GM23338 (cell line): ENCODE measurements at regions not wholly inside any gene's neighbourhood (a gene's known extent, or its start where the extent isn't known, plus 50 kb on each side); places are given as distances from the start of the nearest gene placed in this dataset.
"Not testable (repeated sequence)": the region's sequence is repeated elsewhere in the genome, so short reads cannot be mapped to it uniquely, and the experiment has no call there.

Experiments
- ATAC-seq: fragments of 200-7000 bp; cut with Tn5 transposase; 3 replicates; pipeline ENCODE4 v1.9.1; 2020
- DNase-seq: peaks from one replicate; pipeline ENCODE4 v3.0.0-alpha.2; 2015; ENCODE audit warnings: low spot score
- H2AFZ ChIP-seq: fragments of 200-600 bp; sonication (generic); 2 replicates; pipeline ENCODE4 v1.8.0; 2016; ENCODE audit warnings: antibody characterized with exemption, mild to moderate bottlenecking, moderate library complexity
- H3F3A ChIP-seq: fragments of 200-600 bp; sonication (generic); replicated peaks from 2 replicates; pipeline ENCODE4 v1.8.0; 2017; ENCODE audit warnings: antibody characterized with exemption, mixed run types, low read depth
- H3K27ac ChIP-seq: fragments of 200-600 bp; sonication (generic); 2 replicates; pipeline ENCODE4 v1.6.1; 2016; ENCODE audit warnings: low read depth
- H3K27me3 ChIP-seq: fragments of 200-600 bp; sonication (generic); 2 replicates; pipeline ENCODE4 v1.8.0; 2016; ENCODE audit warnings: mild to moderate bottlenecking, mixed run types, moderate library complexity; ENCODE audit not compliant: insufficient read depth
- H3K36me3 ChIP-seq: fragments of 200-600 bp; sonication (generic); 2 replicates; pipeline ENCODE4 v1.8.0; 2016; ENCODE audit warnings: mild to moderate bottlenecking; ENCODE audit not compliant: insufficient read depth
- H3K4me1 ChIP-seq: fragments of 200-600 bp; sonication (generic); 2 replicates; pipeline ENCODE4 v1.8.0; 2016; ENCODE audit warnings: mild to moderate bottlenecking, moderate library complexity; ENCODE audit not compliant: insufficient read depth
- H3K4me2 ChIP-seq: fragments of 200-600 bp; sonication (generic); 2 replicates; pipeline ENCODE4 v1.7.1; 2017; ENCODE audit warnings: mixed run types
- H3K4me3 ChIP-seq: fragments of 200-600 bp; sonication (generic); 2 replicates; pipeline ENCODE4 v1.6.1; 2016; ENCODE audit warnings: mixed run types
- H3K79me2 ChIP-seq: fragments of 200-600 bp; sonication (generic); replicated peaks from 2 replicates; pipeline ENCODE4 v1.8.0; 2017; ENCODE audit warnings: mild to moderate bottlenecking; ENCODE audit not compliant: insufficient read depth
- H3K9me2 ChIP-seq: fragments of 200-600 bp; sonication (generic); 2 replicates; pipeline ENCODE4 v1.8.0; 2017; ENCODE audit not compliant: insufficient read depth
- H4K20me1 ChIP-seq: fragments of 200-600 bp; sonication (generic); replicated peaks from 2 replicates; pipeline ENCODE4 v1.8.0; 2017; ENCODE audit warnings: mild to moderate bottlenecking; ENCODE audit not compliant: insufficient read depth
- H3K27ac Mint-ChIP-seq: 2 replicates; pipeline ENCODE4 v1.8.0; 2020; ENCODE audit warnings: inconsistent platforms, mild to moderate bottlenecking, moderate library complexity, mixed read lengths
- H3K27me3 Mint-ChIP-seq: 3 replicates; pipeline ENCODE4 v1.8.0; 2022; ENCODE audit warnings: low read depth, mild to moderate bottlenecking, moderate library complexity, mixed read lengths, inconsistent platforms; ENCODE audit not compliant: insufficient read depth, poor library complexity
- H3K36me3 Mint-ChIP-seq: 3 replicates; pipeline ENCODE4 v1.8.0; 2021; ENCODE audit warnings: low read depth, mild to moderate bottlenecking, inconsistent platforms, moderate library complexity, mixed read lengths
- H3K4me1 Mint-ChIP-seq: 3 replicates; pipeline ENCODE4 v1.8.0; 2020; ENCODE audit warnings: mild to moderate bottlenecking, inconsistent platforms, mixed read lengths
- H3K4me3 Mint-ChIP-seq: 3 replicates; pipeline ENCODE4 v1.8.0; 2021; ENCODE audit warnings: moderate library complexity, mild to moderate bottlenecking, inconsistent platforms, mixed read lengths
- H3K9me3 Mint-ChIP-seq: 3 replicates; pipeline ENCODE4 v1.8.0; 2020; ENCODE audit warnings: moderate library complexity, mild to moderate bottlenecking, inconsistent platforms, mixed read lengths
- CREB1 ChIP-seq: fragments of 250-450 bp; sonication (Bioruptor Pico); IDR thresholded peaks from 2 replicates; pipeline ENCODE4 v1.5.0; 2020; ENCODE audit warnings: low read depth, mild to moderate bottlenecking, moderate library complexity
- ETS1 ChIP-seq: IDR thresholded peaks from 2 replicates; pipeline ENCODE4 v1.6.1; 2016; ENCODE audit warnings: antibody characterized with exemption
- EZH2 ChIP-seq: fragments of 200-600 bp; sonication (generic); IDR thresholded peaks from one replicate; pipeline ENCODE4 v1.8.0; 2017; ENCODE audit warnings: antibody characterized with exemption, mild to moderate bottlenecking, low read depth; ENCODE audit not compliant: unreplicated experiment
- EZH2phosphoT487 ChIP-seq: fragments of 200-600 bp; sonication (generic); IDR thresholded peaks from one replicate; pipeline ENCODE4 v1.8.1; 2018; ENCODE audit warnings: antibody characterized with exemption; ENCODE audit not compliant: unreplicated experiment
- JUNB ChIP-seq: IDR thresholded peaks from one replicate; pipeline ENCODE4 v1.6.1; 2016; ENCODE audit warnings: antibody characterized with exemption; ENCODE audit not compliant: unreplicated experiment
- NANOG ChIP-seq: IDR thresholded peaks from 2 replicates; pipeline ENCODE4 v1.6.1; 2016; ENCODE audit warnings: antibody characterized with exemption, borderline replicate concordance
- POLR2AphosphoS5 ChIP-seq: IDR thresholded peaks from 2 replicates; pipeline ENCODE4 v1.6.1; 2016; ENCODE audit warnings: antibody characterized with exemption, low read depth
- STAT1 ChIP-seq: IDR thresholded peaks from one replicate; pipeline ENCODE4 v1.6.1; 2016; ENCODE audit warnings: antibody characterized with exemption; ENCODE audit not compliant: unreplicated experiment
- ZNF114 ChIP-seq: fragments of 250-450 bp; sonication (Bioruptor Pico); IDR thresholded peaks from 2 replicates; pipeline ENCODE4 v1.5.0; 2020; ENCODE audit warnings: mild to moderate bottlenecking, moderate library complexity
- ZNF331 ChIP-seq: fragments of 250-450 bp; sonication (Bioruptor Pico); IDR thresholded peaks from 2 replicates; pipeline ENCODE4 v1.5.0; 2020; ENCODE audit warnings: low read depth, mild to moderate bottlenecking, moderate library complexity
- TF ChIP-seq, protein P1 (sequence below), 2 experiments: fragments of 200-600 bp in 1 of 2; sonication (generic) in 1 of 2; conservative IDR thresholded peaks; 2 replicates each; pipeline versions ENCODE4 v1.5.1 to v1.6.1; 2016 to 2017; ENCODE audit warnings: antibody characterized with exemption in 2 of 2, low read depth in 2 of 2, mild to moderate bottlenecking in 2 of 2, moderate library complexity in 1 of 2
- TF ChIP-seq, protein P2 (sequence below): IDR thresholded peaks from one replicate; pipeline ENCODE4 v1.6.1; 2018; ENCODE audit warnings: antibody characterized with exemption; ENCODE audit not compliant: unreplicated experiment

- TF ChIP-seq, protein P1, sequence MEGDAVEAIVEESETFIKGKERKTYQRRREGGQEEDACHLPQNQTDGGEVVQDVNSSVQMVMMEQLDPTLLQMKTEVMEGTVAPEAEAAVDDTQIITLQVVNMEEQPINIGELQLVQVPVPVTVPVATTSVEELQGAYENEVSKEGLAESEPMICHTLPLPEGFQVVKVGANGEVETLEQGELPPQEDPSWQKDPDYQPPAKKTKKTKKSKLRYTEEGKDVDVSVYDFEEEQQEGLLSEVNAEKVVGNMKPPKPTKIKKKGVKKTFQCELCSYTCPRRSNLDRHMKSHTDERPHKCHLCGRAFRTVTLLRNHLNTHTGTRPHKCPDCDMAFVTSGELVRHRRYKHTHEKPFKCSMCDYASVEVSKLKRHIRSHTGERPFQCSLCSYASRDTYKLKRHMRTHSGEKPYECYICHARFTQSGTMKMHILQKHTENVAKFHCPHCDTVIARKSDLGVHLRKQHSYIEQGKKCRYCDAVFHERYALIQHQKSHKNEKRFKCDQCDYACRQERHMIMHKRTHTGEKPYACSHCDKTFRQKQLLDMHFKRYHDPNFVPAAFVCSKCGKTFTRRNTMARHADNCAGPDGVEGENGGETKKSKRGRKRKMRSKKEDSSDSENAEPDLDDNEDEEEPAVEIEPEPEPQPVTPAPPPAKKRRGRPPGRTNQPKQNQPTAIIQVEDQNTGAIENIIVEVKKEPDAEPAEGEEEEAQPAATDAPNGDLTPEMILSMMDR (conservative IDR thresholded peaks at IDR 0.05; ENCODE audit: low read depth in 2 of 2), result no peak
- no peak for TF ChIP-seq ZNF114 (CRISPR knock-in tag)
- TF ChIP-seq POLR2AphosphoS5, result no peak
- no peak for TF ChIP-seq EZH2
- no peak for TF ChIP-seq ETS1
- no peak for TF ChIP-seq EZH2phosphoT487
- no peak for TF ChIP-seq STAT1
- TF ChIP-seq, protein P2, sequence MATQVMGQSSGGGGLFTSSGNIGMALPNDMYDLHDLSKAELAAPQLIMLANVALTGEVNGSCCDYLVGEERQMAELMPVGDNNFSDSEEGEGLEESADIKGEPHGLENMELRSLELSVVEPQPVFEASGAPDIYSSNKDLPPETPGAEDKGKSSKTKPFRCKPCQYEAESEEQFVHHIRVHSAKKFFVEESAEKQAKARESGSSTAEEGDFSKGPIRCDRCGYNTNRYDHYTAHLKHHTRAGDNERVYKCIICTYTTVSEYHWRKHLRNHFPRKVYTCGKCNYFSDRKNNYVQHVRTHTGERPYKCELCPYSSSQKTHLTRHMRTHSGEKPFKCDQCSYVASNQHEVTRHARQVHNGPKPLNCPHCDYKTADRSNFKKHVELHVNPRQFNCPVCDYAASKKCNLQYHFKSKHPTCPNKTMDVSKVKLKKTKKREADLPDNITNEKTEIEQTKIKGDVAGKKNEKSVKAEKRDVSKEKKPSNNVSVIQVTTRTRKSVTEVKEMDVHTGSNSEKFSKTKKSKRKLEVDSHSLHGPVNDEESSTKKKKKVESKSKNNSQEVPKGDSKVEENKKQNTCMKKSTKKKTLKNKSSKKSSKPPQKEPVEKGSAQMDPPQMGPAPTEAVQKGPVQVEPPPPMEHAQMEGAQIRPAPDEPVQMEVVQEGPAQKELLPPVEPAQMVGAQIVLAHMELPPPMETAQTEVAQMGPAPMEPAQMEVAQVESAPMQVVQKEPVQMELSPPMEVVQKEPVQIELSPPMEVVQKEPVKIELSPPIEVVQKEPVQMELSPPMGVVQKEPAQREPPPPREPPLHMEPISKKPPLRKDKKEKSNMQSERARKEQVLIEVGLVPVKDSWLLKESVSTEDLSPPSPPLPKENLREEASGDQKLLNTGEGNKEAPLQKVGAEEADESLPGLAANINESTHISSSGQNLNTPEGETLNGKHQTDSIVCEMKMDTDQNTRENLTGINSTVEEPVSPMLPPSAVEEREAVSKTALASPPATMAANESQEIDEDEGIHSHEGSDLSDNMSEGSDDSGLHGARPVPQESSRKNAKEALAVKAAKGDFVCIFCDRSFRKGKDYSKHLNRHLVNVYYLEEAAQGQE, result no peak
- TF ChIP-seq JUNB, result no peak
- no peak for TF ChIP-seq ZNF331 (CRISPR knock-in tag)
- TF ChIP-seq CREB1 (CRISPR knock-in tag), result no peak
- no peak for TF ChIP-seq NANOG
These were observed 89.2 kb upstream of the PCED1B start (continued) for GRCh38 chr12:46990211-46990610.

GRCh38 chr12:46992051-46992450 lies 87.4 kb upstream of the PCED1B start:
- not testable (repeated sequence) for H3K4me3 ChIP-seq, H3K4me1 ChIP-seq, H2AFZ ChIP-seq, H3K4me1 Mint-ChIP-seq, H3K27me3 ChIP-seq, H3K79me2 ChIP-seq, DNase-seq, H3K27ac ChIP-seq, H3K9me2 ChIP-seq, H3K4me2 ChIP-seq, ATAC-seq, H4K20me1 ChIP-seq, H3K4me3 Mint-ChIP-seq, H3K27me3 Mint-ChIP-seq, H3F3A ChIP-seq, H3K27ac Mint-ChIP-seq
- Mint-ChIP-seq H3K9me3 (peaks cover 55% of the 10 kb centered on the region), H3K36me3 (peaks cover 19% of the 10 kb centered on the region; the same call in 2 of the 3 replicates)
- H3K36me3 ChIP-seq, result peaks cover 12% of the 10 kb centered on the region; the same call in 1 of the 2 replicates
